ENCODE measurements at regions not wholly inside any gene's neighbourhood (a gene's known extent, or its start where the extent isn't known, plus 50 kb on each side); places are given as distances from the start of the nearest gene placed in this dataset.

DNA sequence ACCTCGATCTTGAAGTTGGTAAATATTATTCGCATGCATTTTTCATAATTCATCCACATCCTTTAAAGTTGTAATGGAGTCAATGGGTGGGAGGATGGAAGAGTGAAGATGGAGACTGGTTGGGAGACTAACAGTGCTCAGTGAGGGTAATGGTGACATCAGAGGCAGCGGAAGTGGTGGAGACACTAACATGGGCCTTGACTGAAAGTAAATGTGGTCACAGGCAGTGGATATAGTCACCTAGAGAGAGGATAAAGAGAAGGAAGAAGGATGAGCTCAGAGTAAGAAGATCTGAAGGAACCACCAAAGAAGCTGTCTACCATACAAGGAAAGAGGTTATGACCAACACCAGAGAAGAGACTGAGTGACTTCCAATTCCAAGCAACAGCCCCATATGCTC is 281.6 kb upstream of the STT3B start:
- no peaks in the 10 kb centered on the region for H3K36me3 ChIP-seq (ENCODE audit: low read depth)
- H3K9me2 ChIP-seq (ENCODE audit: insufficient read depth) = no peaks in the 10 kb centered on the region
- no peaks in the 10 kb centered on the region for H3K9me3 ChIP-seq (ENCODE audit: low read depth)
- no peaks in the 10 kb centered on the region for H3K27me3 ChIP-seq (replicated peaks; ENCODE audit: insufficient read depth)
- DNase-seq = no peak
- no peak overlapping the region for H2AFZ ChIP-seq
- peaks cover 11% of the 10 kb centered on the region for H3K4me1 ChIP-seq (ENCODE audit: insufficient read depth)
- H3K4me2 ChIP-seq (ENCODE audit: unreplicated experiment) = no peak overlapping the region
- H3K9ac ChIP-seq = no peak overlapping the region
- no peaks in the 10 kb centered on the region for H3K79me2 ChIP-seq (ENCODE audit: insufficient read depth)
- in situ Hi-C loops (cut with MboI) = no loop called here
- H3K27ac ChIP-seq = no peak overlapping the region
- TF ChIP-seq EZH2phosphoT487 (IDR thresholded peaks at IDR 0.05; ENCODE audit: insufficient read depth, low read depth) (no peak), EZH2 (IDR thresholded peaks at IDR 0.05; ENCODE audit: insufficient read depth, poor library complexity, severe bottlenecking) (no peak)
- peaks cover 11% of the 10 kb centered on the region; the same call in 1 of the 2 replicates for H3F3A ChIP-seq (ENCODE audit: insufficient read depth)
- H4K20me1 ChIP-seq (ENCODE audit: insufficient read depth) = no peaks in the 10 kb centered on the region
- WGBS, 2 experiments (ENCODE audit: low coverage in 1 of 2, low lambda C conversion rate in 2 of 2, missing lambda C conversion rate in 2 of 2) = 86 to 89% methylated on average over 3 of the region's 3 CpGs
- no peak overlapping the region for H3K4me3 ChIP-seq

DNA sequence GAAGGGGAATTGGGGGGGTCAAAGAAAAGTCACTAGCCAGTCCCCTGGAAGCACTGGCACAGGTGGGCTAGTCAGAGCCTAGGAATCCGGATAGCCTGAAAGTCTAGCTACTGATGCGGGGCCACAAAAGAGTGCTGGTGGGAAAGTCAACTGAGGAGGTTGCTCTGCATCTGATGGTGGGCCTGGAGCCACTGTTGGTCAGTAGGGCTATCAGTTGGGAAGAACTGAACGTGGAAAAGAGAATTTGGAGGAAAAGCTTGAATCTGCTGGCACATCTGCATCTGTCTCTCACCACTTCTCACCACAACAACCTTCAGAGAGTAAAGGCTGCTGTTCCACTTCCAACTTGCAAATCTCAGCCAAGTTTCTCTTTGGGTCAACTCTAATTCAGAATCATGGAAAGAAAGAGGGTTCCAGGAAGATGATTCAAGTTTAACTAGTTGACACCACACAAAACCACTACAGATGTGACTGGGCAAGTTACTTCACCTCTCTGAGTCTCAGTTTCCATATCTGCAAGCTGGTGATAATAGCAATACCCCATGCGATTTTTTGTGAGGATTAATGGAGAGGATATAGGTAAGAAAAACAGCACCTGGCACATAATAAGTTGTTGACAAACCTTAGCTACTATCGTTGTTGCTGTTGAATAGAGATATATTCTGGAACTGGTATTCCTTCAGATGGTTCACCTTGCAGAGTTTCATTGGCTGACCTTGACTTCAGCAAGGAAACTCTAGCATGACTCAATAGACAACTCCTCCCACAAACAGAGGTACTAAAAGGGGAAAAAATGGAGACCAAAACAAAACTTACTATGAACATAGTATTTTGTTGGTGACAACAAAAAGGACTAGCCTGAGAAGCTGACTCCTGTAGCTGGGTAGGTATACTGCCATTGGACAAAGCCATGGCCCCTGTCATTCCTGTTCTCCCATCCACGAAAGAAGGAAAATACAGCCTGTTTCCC is 280.2 kb upstream of the STT3B start:
- no peaks in the 10 kb centered on the region for H3K27me3 ChIP-seq (replicated peaks; ENCODE audit: insufficient read depth)
- WGBS, 2 experiments (ENCODE audit: low coverage in 1 of 2, low lambda C conversion rate in 2 of 2, missing lambda C conversion rate in 2 of 2) = 62 to 72% methylated on average over 6 of the region's 6 CpGs
- H3K4me3 ChIP-seq = no peak overlapping the region
- H3K27ac ChIP-seq = no peak overlapping the region
- no peak for TF ChIP-seq EZH2 (IDR thresholded peaks at IDR 0.05; ENCODE audit: insufficient read depth, poor library complexity, severe bottlenecking)
- TF ChIP-seq EZH2phosphoT487 (IDR thresholded peaks at IDR 0.05; ENCODE audit: insufficient read depth, low read depth) = no peak
- H4K20me1 ChIP-seq (ENCODE audit: insufficient read depth) = no peaks in the 10 kb centered on the region
- no peaks in the 10 kb centered on the region for H3K79me2 ChIP-seq (ENCODE audit: insufficient read depth)
- H3K9me2 ChIP-seq (ENCODE audit: insufficient read depth) = no peaks in the 10 kb centered on the region
- DNase-seq = no peak
- H3K4me1 ChIP-seq (ENCODE audit: insufficient read depth) = peaks cover 11% of the 10 kb centered on the region
- in situ Hi-C loops (cut with MboI) = no loop called here
- H3K9ac ChIP-seq = no peak overlapping the region
- H3K9me3 ChIP-seq (ENCODE audit: low read depth) = no peaks in the 10 kb centered on the region
- H3F3A ChIP-seq (ENCODE audit: insufficient read depth) = peaks cover 11% of the 10 kb centered on the region; the same call in 1 of the 2 replicates
- no peaks in the 10 kb centered on the region for H3K36me3 ChIP-seq (ENCODE audit: low read depth)
- H3K4me2 ChIP-seq (ENCODE audit: unreplicated experiment) = no peak overlapping the region
- H2AFZ ChIP-seq = no peak overlapping the region

DNA sequence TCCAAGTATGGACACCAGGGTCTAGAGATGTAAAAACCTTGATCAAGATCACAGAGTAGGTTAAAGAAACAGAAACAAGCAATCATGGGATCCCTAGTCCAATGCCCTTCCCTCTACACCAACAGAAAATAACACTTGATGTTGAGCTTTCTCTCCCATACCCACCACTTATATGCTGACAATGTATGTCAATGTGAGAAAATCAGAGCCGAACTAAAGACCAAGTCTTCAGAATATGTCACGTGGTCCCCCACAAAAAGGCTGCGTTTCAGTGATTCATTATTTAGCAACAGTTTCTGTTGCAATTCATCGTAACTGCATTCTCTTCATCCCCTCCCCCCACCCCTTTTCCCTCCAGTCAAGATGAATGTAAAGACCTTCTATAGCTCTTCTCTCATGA is 278.9 kb upstream of the STT3B start:
- Histone ChIP-seq H3K27me3 (replicated peaks; ENCODE audit: insufficient read depth) (no peaks in the 10 kb centered on the region), H3K9ac (no peak overlapping the region), H3F3A (ENCODE audit: insufficient read depth) (peaks cover 11% of the 10 kb centered on the region; the same call in 1 of the 2 replicates), H3K4me1 (ENCODE audit: insufficient read depth) (peaks cover 11% of the 10 kb centered on the region), H2AFZ (no peak overlapping the region), H3K4me2 (ENCODE audit: unreplicated experiment) (no peak overlapping the region), H4K20me1 (ENCODE audit: insufficient read depth) (no peaks in the 10 kb centered on the region), H3K36me3 (ENCODE audit: low read depth) (no peaks in the 10 kb centered on the region), H3K79me2 (ENCODE audit: insufficient read depth) (no peaks in the 10 kb centered on the region), H3K9me2 (ENCODE audit: insufficient read depth) (no peaks in the 10 kb centered on the region), H3K9me3 (ENCODE audit: low read depth) (no peaks in the 10 kb centered on the region), H3K4me3 (no peak overlapping the region), H3K27ac (no peak overlapping the region)
- TF ChIP-seq EZH2phosphoT487 (IDR thresholded peaks at IDR 0.05; ENCODE audit: insufficient read depth, low read depth) = no peak
- no peak for TF ChIP-seq EZH2 (IDR thresholded peaks at IDR 0.05; ENCODE audit: insufficient read depth, poor library complexity, severe bottlenecking)
- no peak for DNase-seq
- in situ Hi-C loops (cut with MboI) = no loop called here
- 88 to 91% methylated on average over 4 of the region's 4 CpGs for WGBS, 2 experiments (ENCODE audit: low coverage in 1 of 2, low lambda C conversion rate in 2 of 2, missing lambda C conversion rate in 2 of 2)

GRCh38 chr3:31254483-31254882 is 278.2 kb upstream of the STT3B start:
- Histone ChIP-seq H3K4me3 (no peak overlapping the region), H3K9me3 (ENCODE audit: low read depth) (no peaks in the 10 kb centered on the region), H3K79me2 (ENCODE audit: insufficient read depth) (no peaks in the 10 kb centered on the region), H3K27ac (no peak overlapping the region), H3K4me1 (ENCODE audit: insufficient read depth) (peaks cover 11% of the 10 kb centered on the region), H3K36me3 (ENCODE audit: low read depth) (no peaks in the 10 kb centered on the region), H3F3A (ENCODE audit: insufficient read depth) (peaks cover 11% of the 10 kb centered on the region; the same call in 1 of the 2 replicates), H3K9me2 (ENCODE audit: insufficient read depth) (no peaks in the 10 kb centered on the region), H3K4me2 (ENCODE audit: unreplicated experiment) (no peak overlapping the region), H3K9ac (no peak overlapping the region), H4K20me1 (ENCODE audit: insufficient read depth) (no peaks in the 10 kb centered on the region), H3K27me3 (replicated peaks; ENCODE audit: insufficient read depth) (no peaks in the 10 kb centered on the region), H2AFZ (no peak overlapping the region)
- 74 to 77% methylated on average over 3 of the region's 3 CpGs for WGBS, 2 experiments (ENCODE audit: low coverage in 1 of 2, low lambda C conversion rate in 2 of 2, missing lambda C conversion rate in 2 of 2)
- in situ Hi-C loops (cut with MboI) = no loop called here
- no peak for TF ChIP-seq EZH2phosphoT487 (IDR thresholded peaks at IDR 0.05; ENCODE audit: insufficient read depth, low read depth)
- TF ChIP-seq EZH2 (IDR thresholded peaks at IDR 0.05; ENCODE audit: insufficient read depth, poor library complexity, severe bottlenecking) = no peak
- no peak for DNase-seq

All from GM23248 (cell line).